ENCODE measurements at regions not wholly inside any gene's neighbourhood (a gene's known extent, or its start where the extent isn't known, plus 50 kb on each side); places are given as distances from the start of the nearest gene placed in this dataset.
A peak's percentile ranks its signal among the peaks of the same experiment; 100 is the strongest.

DNA sequence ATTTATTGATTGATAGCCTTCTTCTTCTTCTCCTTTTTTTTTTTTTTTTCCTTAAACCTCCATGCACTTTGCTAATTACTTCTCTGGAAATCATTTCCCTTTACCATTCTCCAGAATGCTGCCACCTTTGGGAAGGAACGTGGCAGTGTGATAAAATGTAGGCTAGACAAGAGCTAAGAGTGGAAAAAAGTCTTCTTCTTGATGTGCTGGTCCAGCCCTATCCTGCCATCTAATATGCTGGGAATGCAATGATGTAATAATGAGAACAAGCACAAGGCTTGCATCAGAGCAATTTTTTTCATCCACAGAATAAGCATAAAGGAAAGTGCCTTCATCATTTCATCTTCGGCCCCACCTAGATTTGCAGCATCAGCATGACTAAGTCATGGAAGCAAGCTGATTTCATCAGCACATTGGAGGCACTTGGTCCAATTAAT, 128.7 kb upstream of the ZFHX3 start:
- TF ChIP-seq CREB1 (IDR thresholded peaks at IDR 0.05) (no peak), POLR2A (IDR thresholded peaks at IDR 0.05; ENCODE audit: control extremely low read depth in 1 of 2, low read depth in 2 of 2, low read length in 2 of 2) (no peak), KDM1A (IDR thresholded peaks at IDR 0.05; ENCODE audit: borderline replicate concordance, low read length) (no peak), EZH2 (IDR thresholded peaks at IDR 0.05; ENCODE audit: low read depth, low read length, severe bottlenecking) (no peak), TAF1 (IDR thresholded peaks at IDR 0.05; ENCODE audit: low read depth, low read length) (no peak), POLR2AphosphoS5 (IDR thresholded peaks at IDR 0.05; ENCODE audit: low read depth, low read length) (no peak), ATF2 (IDR thresholded peaks at IDR 0.05; ENCODE audit: low read length) (no peak)
- TF ChIP-seq, protein P1, sequence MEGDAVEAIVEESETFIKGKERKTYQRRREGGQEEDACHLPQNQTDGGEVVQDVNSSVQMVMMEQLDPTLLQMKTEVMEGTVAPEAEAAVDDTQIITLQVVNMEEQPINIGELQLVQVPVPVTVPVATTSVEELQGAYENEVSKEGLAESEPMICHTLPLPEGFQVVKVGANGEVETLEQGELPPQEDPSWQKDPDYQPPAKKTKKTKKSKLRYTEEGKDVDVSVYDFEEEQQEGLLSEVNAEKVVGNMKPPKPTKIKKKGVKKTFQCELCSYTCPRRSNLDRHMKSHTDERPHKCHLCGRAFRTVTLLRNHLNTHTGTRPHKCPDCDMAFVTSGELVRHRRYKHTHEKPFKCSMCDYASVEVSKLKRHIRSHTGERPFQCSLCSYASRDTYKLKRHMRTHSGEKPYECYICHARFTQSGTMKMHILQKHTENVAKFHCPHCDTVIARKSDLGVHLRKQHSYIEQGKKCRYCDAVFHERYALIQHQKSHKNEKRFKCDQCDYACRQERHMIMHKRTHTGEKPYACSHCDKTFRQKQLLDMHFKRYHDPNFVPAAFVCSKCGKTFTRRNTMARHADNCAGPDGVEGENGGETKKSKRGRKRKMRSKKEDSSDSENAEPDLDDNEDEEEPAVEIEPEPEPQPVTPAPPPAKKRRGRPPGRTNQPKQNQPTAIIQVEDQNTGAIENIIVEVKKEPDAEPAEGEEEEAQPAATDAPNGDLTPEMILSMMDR (IDR thresholded peaks at IDR 0.05; ENCODE audit: control extremely low read depth in 1 of 3, insufficient read depth in 1 of 3, low read depth in 1 of 3, low read length in 3 of 3): peak in 2 of 3 experiments; percentile 15 to 38; a peak in 1 of 4 replicates
- TF ChIP-seq, protein P2, sequence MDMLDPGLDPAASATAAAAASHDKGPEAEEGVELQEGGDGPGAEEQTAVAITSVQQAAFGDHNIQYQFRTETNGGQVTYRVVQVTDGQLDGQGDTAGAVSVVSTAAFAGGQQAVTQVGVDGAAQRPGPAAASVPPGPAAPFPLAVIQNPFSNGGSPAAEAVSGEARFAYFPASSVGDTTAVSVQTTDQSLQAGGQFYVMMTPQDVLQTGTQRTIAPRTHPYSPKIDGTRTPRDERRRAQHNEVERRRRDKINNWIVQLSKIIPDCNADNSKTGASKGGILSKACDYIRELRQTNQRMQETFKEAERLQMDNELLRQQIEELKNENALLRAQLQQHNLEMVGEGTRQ (IDR thresholded peaks at IDR 0.05; ENCODE audit: low read length): no peak

Measured in H1 (cell line).